ENCODE measurements at regions not wholly inside any gene's neighbourhood (a gene's known extent, or its start where the extent isn't known, plus 50 kb on each side); places are given as distances from the start of the nearest gene placed in this dataset.

DNA sequence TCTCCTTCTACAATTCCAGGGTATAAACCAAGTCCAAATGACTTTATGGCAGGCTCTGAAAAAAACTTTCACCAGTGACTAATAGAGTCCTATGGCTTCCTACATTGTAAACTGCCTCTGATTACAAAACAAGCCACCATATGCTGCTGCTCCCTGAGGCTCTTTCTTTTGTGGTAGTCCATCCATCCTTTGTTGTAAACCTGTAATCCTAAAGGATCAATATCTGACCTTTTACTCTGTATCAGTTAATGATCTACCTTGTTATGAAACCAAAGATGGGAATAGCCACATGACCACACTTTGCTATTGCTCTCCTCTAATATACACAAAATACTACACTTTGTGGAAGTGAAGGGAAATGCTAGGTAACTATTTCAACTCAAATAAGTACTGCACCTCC is 434.7 kb upstream of the AGTR1 start:
- TF ChIP-seq POLR2A (IDR thresholded peaks at IDR 0.05; ENCODE audit: low read depth, low read length) = no peak
- no peak for TF ChIP-seq POLR2AphosphoS5 (IDR thresholded peaks at IDR 0.05; ENCODE audit: low read depth, low read length)
- no peak for TF ChIP-seq POU2F2 (IDR thresholded peaks at IDR 0.05; ENCODE audit: low read depth, low read length)
- no peak for TF ChIP-seq PAX5 (IDR thresholded peaks at IDR 0.05; ENCODE audit: insufficient read depth, low read length, severe bottlenecking)
- TF ChIP-seq TAF1 (IDR thresholded peaks at IDR 0.05; ENCODE audit: low read depth, low read length) = no peak
- no peak for TF ChIP-seq SPI1 (IDR thresholded peaks at IDR 0.05; ENCODE audit: low read depth, low read length)

Data from GM12891 (cell line).